Body of pancreas (tissue), 4 donors: ENCODE measurements at regions not wholly inside any gene's neighbourhood (a gene's known extent, or its start where the extent isn't known, plus 50 kb on each side); places are given as distances from the start of the nearest gene placed in this dataset.

Experiments used
- ATAC-seq: fragments of 150-250 bp; one replicate; pipeline ENCODE4 v1.9.1; 2016
- DNase-seq, 4 donors: peaks; one replicate each; pipeline ENCODE4 v3.0.0-alpha.2; 2019
- H3K27ac ChIP-seq, 4 donors: fragments of 200-600 bp; sonication (generic); 1 replicate in 3 of 4; 2 replicates in 1 of 4; pipeline versions ENCODE4 v1.5.1 to v1.6.1; 2016 to 2019; ENCODE audit warnings: mild to moderate bottlenecking in 1 of 4, mixed read lengths in 1 of 4, moderate library complexity in 1 of 4
- H3K27me3 ChIP-seq, 2 donors: fragments of 200-600 bp; sonication (generic); one replicate each; pipeline ENCODE4 v1.6.0; 2016; ENCODE audit warnings: mild to moderate bottlenecking in 1 of 2
- H3K36me3 ChIP-seq, 2 donors: fragments of 200-600 bp; sonication (generic); replicated peaks in 1 of 2; 2 replicates each; pipeline ENCODE4 v1.5.1; 2016; ENCODE audit warnings: low read depth in 2 of 2; ENCODE audit not compliant: insufficient read depth in 1 of 2
- H3K4me1 ChIP-seq: fragments of 200-600 bp; sonication (generic); one replicate; pipeline ENCODE4 v1.6.0; 2016
- H3K4me3 ChIP-seq, 2 donors: fragments of 200-600 bp; sonication (generic); 1 replicate in 1 of 2; 2 replicates in 1 of 2; pipeline ENCODE4 v1.5.1; 2016 to 2019
- H3K9me3 ChIP-seq, 3 donors: fragments of 200-600 bp; sonication (generic); 1 replicate in 2 of 3; 2 replicates in 1 of 3; pipeline ENCODE4 v1.5.1; 2016
- POLR2A ChIP-seq, 3 donors: fragments of 450-650 bp; IDR thresholded peaks; one replicate each; pipeline ENCODE4 v1.6.1; 2016; ENCODE audit warnings: antibody characterized with exemption in 3 of 3, mild to moderate bottlenecking in 2 of 3
- WGBS, 2 donors: methylation state at CpG; one replicate each; pipeline ENCODE4 v1.1.5; 2017; 5-methylcytosine and 5-hydroxymethylcytosine counted together
- intact Hi-C: fragments of 100-400 bp; cut with DNase I; formaldehyde crosslinking; loops from one replicate; pipeline ENCODE4 v1.15.1; 2023
- TF ChIP-seq, protein P1 (sequence below), 7 experiments: fragments of 450-650 bp in 4 of 7; fragments of 200-600 bp in 3 of 7; sonication (generic) in 3 of 7; IDR thresholded peaks; one replicate each; pipeline ENCODE4 v1.5.1; 2016 to 2019; ENCODE audit warnings: antibody characterized with exemption in 7 of 7

GRCh38 chr20:58131151-58131550, 97.3 kb downstream of the ANKRD60 start:
- Histone ChIP-seq H3K27me3 (no peaks in the 10 kb centered on the region), H3K4me3 (no peak overlapping the region), H3K4me1 (no peaks in the 10 kb centered on the region), H3K27ac (no peak overlapping the region), H3K9me3 (no peaks in the 10 kb centered on the region), H3K36me3 (no peaks in the 10 kb centered on the region)
- DNase-seq (no peak), ATAC-seq (no peak)
- intact Hi-C loops, result no loop called here
- WGBS, 2 donors, result 38 to 44% methylated on average over 8 of the region's 8 CpGs
- no peak for TF ChIP-seq POLR2A (IDR thresholded peaks at IDR 0.05)
- TF ChIP-seq, protein P1, sequence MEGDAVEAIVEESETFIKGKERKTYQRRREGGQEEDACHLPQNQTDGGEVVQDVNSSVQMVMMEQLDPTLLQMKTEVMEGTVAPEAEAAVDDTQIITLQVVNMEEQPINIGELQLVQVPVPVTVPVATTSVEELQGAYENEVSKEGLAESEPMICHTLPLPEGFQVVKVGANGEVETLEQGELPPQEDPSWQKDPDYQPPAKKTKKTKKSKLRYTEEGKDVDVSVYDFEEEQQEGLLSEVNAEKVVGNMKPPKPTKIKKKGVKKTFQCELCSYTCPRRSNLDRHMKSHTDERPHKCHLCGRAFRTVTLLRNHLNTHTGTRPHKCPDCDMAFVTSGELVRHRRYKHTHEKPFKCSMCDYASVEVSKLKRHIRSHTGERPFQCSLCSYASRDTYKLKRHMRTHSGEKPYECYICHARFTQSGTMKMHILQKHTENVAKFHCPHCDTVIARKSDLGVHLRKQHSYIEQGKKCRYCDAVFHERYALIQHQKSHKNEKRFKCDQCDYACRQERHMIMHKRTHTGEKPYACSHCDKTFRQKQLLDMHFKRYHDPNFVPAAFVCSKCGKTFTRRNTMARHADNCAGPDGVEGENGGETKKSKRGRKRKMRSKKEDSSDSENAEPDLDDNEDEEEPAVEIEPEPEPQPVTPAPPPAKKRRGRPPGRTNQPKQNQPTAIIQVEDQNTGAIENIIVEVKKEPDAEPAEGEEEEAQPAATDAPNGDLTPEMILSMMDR (IDR thresholded peaks at IDR 0.05), result no peak

GRCh38 chr20:58130581-58130980, 97.9 kb downstream of the ANKRD60 start:
- DNase-seq (no peak), ATAC-seq (no peak)
- intact Hi-C loops, result no loop called here
- WGBS, 2 donors, result 48 to 59% methylated on average over 14 of the region's 14 CpGs
- no peaks in the 10 kb centered on the region for H3K27me3 ChIP-seq
- no peaks in the 10 kb centered on the region for H3K4me1 ChIP-seq
- no peak overlapping the region for H3K27ac ChIP-seq
- no peaks in the 10 kb centered on the region for H3K9me3 ChIP-seq
- no peak overlapping the region for H3K4me3 ChIP-seq
- H3K36me3 ChIP-seq, result no peaks in the 10 kb centered on the region
- TF ChIP-seq, protein P1 (IDR thresholded peaks at IDR 0.05), result no peak
- no peak for TF ChIP-seq POLR2A (IDR thresholded peaks at IDR 0.05)

GRCh38 chr20:58130156-58130555, 98.3 kb downstream of the ANKRD60 start:
- intact Hi-C loops, result no loop called here
- ATAC-seq, result no peak

GRCh38 chr20:58129721-58130151, 98.7 kb downstream of the ANKRD60 start:
- ATAC-seq, result no peak
- intact Hi-C loops, result no loop called here
- H3K27ac ChIP-seq, result no peak overlapping the region

More at GRCh38 chr20:58130156-58130555, 98.3 kb downstream of the ANKRD60 start:
- no peaks in the 10 kb centered on the region for H3K9me3 ChIP-seq
- H3K27me3 ChIP-seq, result no peaks in the 10 kb centered on the region
- no peak overlapping the region for H3K4me3 ChIP-seq
- WGBS, 2 donors, result 68 to 75% methylated on average over 8 of the region's 8 CpGs
- TF ChIP-seq, protein P1 (IDR thresholded peaks at IDR 0.05), result no peak
- TF ChIP-seq POLR2A (IDR thresholded peaks at IDR 0.05), result no peak
- no peak overlapping the region for H3K27ac ChIP-seq
- DNase-seq, result no peak
- H3K4me1 ChIP-seq, result no peaks in the 10 kb centered on the region
- H3K36me3 ChIP-seq, result no peaks in the 10 kb centered on the region

GRCh38 chr20:58128635-58129625, 99.5 kb downstream of the ANKRD60 start:
- H3K4me1 ChIP-seq, result no peaks in the 10 kb centered on the region
- WGBS, 2 donors, result 67 to 71% methylated on average over 13 of the region's 14 CpGs
- DNase-seq (no peak), ATAC-seq (no peak)
- intact Hi-C loops, result no loop called here
- no peaks in the 10 kb centered on the region for H3K27me3 ChIP-seq
- H3K36me3 ChIP-seq, result no peaks in the 10 kb centered on the region
- H3K9me3 ChIP-seq, result no peaks in the 10 kb centered on the region
- no peak for TF ChIP-seq POLR2A (IDR thresholded peaks at IDR 0.05)
- TF ChIP-seq, protein P1 (IDR thresholded peaks at IDR 0.05), result no peak
- no peak overlapping the region for H3K27ac ChIP-seq
- H3K4me3 ChIP-seq, result no peak overlapping the region

More at GRCh38 chr20:58129721-58130151, 98.7 kb downstream of the ANKRD60 start:
- Histone ChIP-seq H3K36me3 (no peaks in the 10 kb centered on the region), H3K4me3 (no peak overlapping the region), H3K9me3 (no peaks in the 10 kb centered on the region), H3K27me3 (no peaks in the 10 kb centered on the region), H3K4me1 (no peaks in the 10 kb centered on the region)
- WGBS, 2 donors, result 54 to 66% methylated on average over 13 of the region's 13 CpGs
- no peak for TF ChIP-seq POLR2A (IDR thresholded peaks at IDR 0.05)
- DNase-seq, result no peak
